Thymus (tissue), 11 donors: ENCODE measurements at regions not wholly inside any gene's neighbourhood (a gene's known extent, or its start where the extent isn't known, plus 50 kb on each side); places are given as distances from the start of the nearest gene placed in this dataset.

Experiments used
- DNase-seq, 9 donors: peaks; one replicate each; pipeline ENCODE4 v3.0.0-alpha.2; 2013; ENCODE audit warnings: low spot score in 9 of 9, low read depth in 6 of 9, missing footprints in 1 of 9
- H3K27ac ChIP-seq, 2 donors: one replicate each; pipeline ENCODE4 v1.5.1; 2013; ENCODE audit warnings: control low read depth in 1 of 2, low read depth in 1 of 2, low read length in 1 of 2, mild to moderate bottlenecking in 1 of 2, moderate library complexity in 1 of 2
- H3K27me3 ChIP-seq, 2 donors: one replicate each; pipeline ENCODE4 v1.5.1; 2013; ENCODE audit warnings: low read length in 1 of 2; ENCODE audit not compliant: control insufficient read depth in 2 of 2, insufficient read depth in 1 of 2
- H3K36me3 ChIP-seq, 2 donors: one replicate each; pipeline ENCODE4 v1.5.1; 2013; ENCODE audit warnings: low read length in 1 of 2, mild to moderate bottlenecking in 1 of 2, moderate library complexity in 1 of 2; ENCODE audit not compliant: control insufficient read depth in 2 of 2, insufficient read depth in 2 of 2
- H3K4me1 ChIP-seq, 2 donors: one replicate each; pipeline ENCODE4 v1.5.1; 2013; ENCODE audit warnings: low read length in 2 of 2; ENCODE audit not compliant: control insufficient read depth in 2 of 2, insufficient read depth in 2 of 2
- H3K4me3 ChIP-seq, 2 donors: one replicate each; pipeline ENCODE4 v1.5.1; 2013; ENCODE audit warnings: low read length in 2 of 2, control low read depth in 1 of 2, mild to moderate bottlenecking in 1 of 2
- H3K9me3 ChIP-seq, 2 donors: one replicate each; pipeline ENCODE4 v1.5.1; 2013; ENCODE audit warnings: low read length in 1 of 2, mild to moderate bottlenecking in 1 of 2; ENCODE audit not compliant: control insufficient read depth in 2 of 2, insufficient read depth in 1 of 2
- WGBS: extraction: QIAGEN DNeasy Blood & Tissue Kit; methylation state at CpG from one replicate; pipeline ENCODE4 v1.1.7; 2013; 5-methylcytosine and 5-hydroxymethylcytosine counted together
- donor health status: healthy.

- 87% methylated on average over 25 of the region's 25 CpGs for WGBS
- Histone ChIP-seq H3K9me3 (no peaks in the 10 kb centered on the region), H3K4me3 (no peak overlapping the region), H3K27ac (no peak overlapping the region), H3K27me3 (no peaks in the 10 kb centered on the region), H3K4me1 (no peaks in the 10 kb centered on the region), H3K36me3 (no peaks in the 10 kb centered on the region)
- DNase-seq: no peak
These were observed 111.0 kb upstream of the GPC1 start for GRCh38 chr2:240324312-240325015.

DNA sequence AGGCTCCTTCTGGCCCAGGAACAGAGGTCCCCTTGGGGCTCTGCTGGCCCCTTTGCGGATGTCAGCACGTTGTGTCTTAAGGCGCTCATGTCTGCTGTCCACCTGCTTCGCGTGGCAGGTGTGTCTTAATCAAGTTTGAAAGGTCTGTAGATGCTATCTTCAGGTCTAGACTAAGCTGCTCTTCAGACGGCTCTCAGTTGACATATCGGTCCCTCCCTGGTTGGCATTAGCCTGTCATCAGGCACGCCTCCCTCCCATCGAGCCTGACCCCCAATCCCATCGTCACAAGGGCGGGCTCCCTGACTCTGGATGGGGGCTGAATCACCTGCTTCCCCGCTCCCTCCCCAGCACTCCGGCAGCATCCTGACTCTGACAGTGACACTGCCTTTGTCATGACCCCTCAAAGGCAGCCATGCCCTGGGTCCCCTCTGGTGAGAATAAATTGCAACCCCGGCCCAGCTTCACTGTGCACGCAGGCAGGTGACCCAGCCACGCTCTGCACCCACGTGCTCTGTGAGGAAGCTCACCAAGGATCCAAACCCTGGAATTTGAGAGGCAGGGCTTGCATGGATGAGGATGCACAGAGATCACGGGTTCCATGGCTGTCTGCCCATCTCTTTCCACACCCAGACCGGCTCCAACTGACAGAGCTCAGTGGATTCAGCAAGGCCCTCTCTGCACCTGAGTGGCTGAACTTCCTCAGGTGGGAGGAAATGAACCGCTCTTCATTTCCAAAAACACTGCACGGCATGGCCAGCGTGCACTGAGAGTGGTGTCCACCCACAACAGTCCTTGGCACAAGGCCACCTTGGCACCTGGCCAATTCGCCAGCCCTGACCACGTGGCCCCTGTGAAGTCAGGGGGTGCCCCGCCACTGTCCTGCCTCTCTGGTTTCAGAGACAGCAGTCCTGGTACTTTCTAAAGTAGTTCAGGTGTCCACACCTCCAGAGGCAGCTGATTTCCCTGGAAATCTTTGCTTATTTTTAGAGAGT, 110.2 kb upstream of the GPC1 start:
- H3K27ac ChIP-seq: no peak overlapping the region
- 87% methylated on average over 25 of the region's 25 CpGs for WGBS
- no peaks in the 10 kb centered on the region for H3K36me3 ChIP-seq
- DNase-seq: peak in 1 of 9 donors; percentile 3
- no peaks in the 10 kb centered on the region for H3K4me1 ChIP-seq
- no peaks in the 10 kb centered on the region for H3K9me3 ChIP-seq
- H3K27me3 ChIP-seq: no peaks in the 10 kb centered on the region
- H3K4me3 ChIP-seq: no peak overlapping the region

- H3K27me3 ChIP-seq: no peaks in the 10 kb centered on the region
- H3K4me1 ChIP-seq: no peaks in the 10 kb centered on the region
- no peaks in the 10 kb centered on the region for H3K36me3 ChIP-seq
- H3K27ac ChIP-seq: no peak overlapping the region
- no peak overlapping the region for H3K4me3 ChIP-seq
- no peak for DNase-seq
- WGBS: 52% methylated on average over 4 of the region's 4 CpGs
- no peaks in the 10 kb centered on the region for H3K9me3 ChIP-seq
These were observed 109.2 kb upstream of the GPC1 start for GRCh38 chr2:240326246-240326645.

DNA sequence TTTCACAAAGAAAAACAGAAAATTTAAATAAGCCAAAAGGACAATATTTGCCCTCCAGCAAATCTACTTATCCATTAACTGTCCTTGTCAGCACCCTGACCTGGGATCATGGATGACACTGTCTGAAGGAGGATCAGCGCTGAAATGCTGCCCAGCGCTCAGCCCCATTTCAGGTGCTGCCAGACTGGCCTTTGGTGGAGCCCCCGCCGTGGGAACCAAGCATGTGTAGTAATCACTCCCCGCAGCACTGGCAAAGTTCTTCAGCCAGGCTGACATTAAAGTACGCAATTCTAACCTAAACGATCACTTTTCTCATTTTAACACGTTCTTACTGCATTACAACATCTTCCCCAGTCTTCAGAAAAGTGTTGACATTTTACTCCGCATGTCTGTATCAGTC, 108.6 kb upstream of the GPC1 start:
- Histone ChIP-seq H3K27me3 (no peaks in the 10 kb centered on the region), H3K4me1 (no peaks in the 10 kb centered on the region), H3K27ac (no peak overlapping the region), H3K36me3 (no peaks in the 10 kb centered on the region), H3K9me3 (no peaks in the 10 kb centered on the region), H3K4me3 (no peak overlapping the region)
- no peak for DNase-seq
- WGBS: 93% methylated on average over 9 of the region's 9 CpGs

- Histone ChIP-seq H3K4me1 (no peaks in the 10 kb centered on the region), H3K4me3 (no peak overlapping the region), H3K27ac (no peak overlapping the region), H3K27me3 (no peaks in the 10 kb centered on the region), H3K9me3 (no peaks in the 10 kb centered on the region), H3K36me3 (no peaks in the 10 kb centered on the region)
- 96% methylated on average over 10 of the region's 10 CpGs for WGBS
- no peak for DNase-seq
These were observed 107.9 kb upstream of the GPC1 start for GRCh38 chr2:240327566-240327965.

DNA sequence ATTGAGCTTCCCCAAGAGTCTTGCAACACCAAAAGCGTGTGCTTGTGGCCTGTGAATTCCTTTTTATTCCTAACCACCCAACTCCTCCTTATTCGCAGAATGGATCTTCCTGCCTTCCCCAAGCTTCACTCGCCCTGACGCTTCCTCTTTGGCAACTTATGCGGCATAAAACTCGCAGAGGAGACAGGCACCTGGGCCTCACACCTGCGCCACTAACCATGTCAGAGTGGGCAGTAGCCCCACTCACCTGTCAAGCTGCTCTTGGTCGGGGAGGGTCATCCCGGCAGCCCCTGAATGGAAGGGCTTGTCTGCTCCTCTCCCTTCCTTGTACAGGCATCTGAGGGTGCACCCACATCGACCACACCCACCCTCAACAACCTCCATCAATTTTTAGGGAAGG, 106.9 kb upstream of the GPC1 start:
- WGBS: 92% methylated on average over 10 of the region's 10 CpGs
- no peak overlapping the region for H3K4me3 ChIP-seq
- H3K9me3 ChIP-seq: no peaks in the 10 kb centered on the region
- H3K27ac ChIP-seq: no peak overlapping the region
- no peaks in the 10 kb centered on the region for H3K4me1 ChIP-seq
- no peaks in the 10 kb centered on the region for H3K27me3 ChIP-seq
- no peaks in the 10 kb centered on the region for H3K36me3 ChIP-seq
- no peak for DNase-seq

DNA sequence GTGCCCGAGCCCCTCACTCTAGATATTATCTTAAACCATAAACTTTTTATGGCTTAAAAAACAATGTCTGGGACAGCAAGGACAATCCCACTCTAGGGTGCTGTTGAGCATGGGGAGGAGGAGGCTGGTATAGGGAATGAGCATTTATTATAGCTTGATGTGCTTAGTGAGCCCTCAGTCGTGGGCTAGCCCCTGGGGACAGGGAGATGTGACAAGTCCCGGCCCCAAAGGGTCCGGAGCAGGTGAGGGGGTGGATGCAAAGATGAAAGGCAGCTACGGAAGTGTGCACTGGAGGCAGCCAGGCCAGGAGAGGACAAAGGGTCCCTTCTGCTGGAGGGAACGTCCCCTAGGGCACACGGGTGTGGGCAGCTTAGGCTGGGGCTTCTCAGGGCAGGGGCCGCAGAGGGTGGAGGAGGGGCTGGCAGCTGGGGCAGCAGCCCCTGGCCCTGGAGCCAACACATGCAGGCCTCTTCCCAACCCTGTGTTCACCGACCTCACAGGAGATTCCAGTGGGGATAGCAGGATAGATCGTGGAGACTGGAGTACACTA, 106.3 kb upstream of the GPC1 start:
- Histone ChIP-seq H3K36me3 (no peaks in the 10 kb centered on the region), H3K4me3 (no peak overlapping the region), H3K27ac (no peak overlapping the region), H3K27me3 (no peaks in the 10 kb centered on the region), H3K9me3 (no peaks in the 10 kb centered on the region), H3K4me1 (no peaks in the 10 kb centered on the region)
- 86% methylated on average over 10 of the region's 10 CpGs for WGBS
- DNase-seq: no peak

DNA sequence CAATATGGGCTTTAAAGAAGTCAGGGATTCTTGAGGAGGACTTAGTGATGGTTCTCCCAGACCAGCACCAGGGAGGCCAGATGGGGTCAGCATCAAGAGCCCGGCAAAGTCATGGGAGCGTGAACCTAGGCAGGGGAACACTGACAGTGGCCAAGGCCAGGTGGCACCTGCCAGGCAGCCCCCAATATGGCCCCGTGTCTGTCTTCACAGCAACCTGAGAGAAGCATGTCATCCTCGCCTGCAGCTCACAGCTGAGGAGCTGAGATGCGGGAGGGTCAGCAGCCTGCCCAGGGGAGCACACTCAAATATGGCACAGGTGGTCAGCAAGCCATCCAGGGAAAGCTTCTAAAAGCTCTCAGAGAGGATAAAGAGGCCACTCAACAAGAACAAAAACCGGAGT, 105.7 kb upstream of the GPC1 start:
- Histone ChIP-seq H3K27me3 (no peaks in the 10 kb centered on the region), H3K9me3 (no peaks in the 10 kb centered on the region), H3K36me3 (no peaks in the 10 kb centered on the region), H3K4me3 (no peak overlapping the region), H3K27ac (no peak overlapping the region), H3K4me1 (no peaks in the 10 kb centered on the region)
- 95% methylated on average over 6 of the region's 6 CpGs for WGBS
- DNase-seq: no peak

- no peaks in the 10 kb centered on the region for H3K36me3 ChIP-seq
- WGBS: 91% methylated on average over 7 of the region's 7 CpGs
- no peaks in the 10 kb centered on the region for H3K9me3 ChIP-seq
- no peak for DNase-seq
- H3K4me3 ChIP-seq: no peak overlapping the region
- no peaks in the 10 kb centered on the region for H3K4me1 ChIP-seq
- no peak overlapping the region for H3K27ac ChIP-seq
- H3K27me3 ChIP-seq: no peaks in the 10 kb centered on the region
These were observed 101.5 kb upstream of the GPC1 start for GRCh38 chr2:240333985-240334384.
